ENCODE measurements at regions not wholly inside any gene's neighbourhood (a gene's known extent, or its start where the extent isn't known, plus 50 kb on each side); places are given as distances from the start of the nearest gene placed in this dataset.
A peak's percentile ranks its signal among the peaks of the same experiment; 100 is the strongest.
"Not testable (repeated sequence)": the region's sequence is repeated elsewhere in the genome, so short reads cannot be mapped to it uniquely, and the experiment has no call there.

- DNase-seq: no peak
Observed at GRCh38 chr13:61358599-61358998, 57.0 kb downstream of the PCDH20 start.

GRCh38 chr13:61350341-61350740 lies 65.3 kb downstream of the PCDH20 start:
- DNase-seq: no peak

DNA sequence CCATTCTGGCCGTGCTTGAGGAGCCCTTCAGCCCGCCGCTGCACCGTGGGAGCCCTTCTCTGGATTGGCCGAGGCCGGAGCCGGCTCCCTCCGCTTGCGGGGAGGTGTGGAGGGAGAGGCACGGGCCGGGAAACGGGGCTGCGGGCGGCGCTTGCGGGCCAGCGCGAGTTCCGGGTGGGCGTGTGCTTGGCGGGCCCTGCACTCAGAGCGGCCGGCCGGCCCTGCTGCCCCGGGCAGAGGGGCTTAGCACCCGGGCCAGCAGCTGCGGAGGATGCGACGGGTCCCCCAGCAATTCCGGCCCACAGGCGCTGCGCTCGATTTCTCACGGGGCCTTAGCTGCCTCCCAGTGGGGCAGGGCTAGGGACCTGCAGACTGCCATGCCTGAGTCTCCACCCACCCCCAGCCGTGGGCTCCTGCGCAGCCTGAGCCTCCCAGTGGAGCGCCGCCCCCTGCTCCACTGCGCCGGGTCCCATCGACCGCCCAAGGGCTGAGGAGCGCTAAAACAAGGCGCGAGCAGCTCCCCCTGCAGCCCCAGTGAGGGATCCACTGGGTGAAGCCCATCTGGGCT lies 76.5 kb downstream of the PCDH20 start:
- no peak for DNase-seq

- DNase-seq: no peak
Observed at GRCh38 chr13:61316647-61317046, 99.0 kb downstream of the PCDH20 start.

- no peak for DNase-seq
Observed at GRCh38 chr13:61294467-61295191, 121.0 kb downstream of the PCDH20 start.

GRCh38 chr13:61286148-61286745 lies 129.4 kb downstream of the PCDH20 start:
- DNase-seq: no peak

- DNase-seq: no peak
Observed at GRCh38 chr13:61277586-61278276, 137.9 kb downstream of the PCDH20 start.

- no peak for DNase-seq
Observed at GRCh38 chr13:61277088-61277487, 138.6 kb downstream of the PCDH20 start.

DNA sequence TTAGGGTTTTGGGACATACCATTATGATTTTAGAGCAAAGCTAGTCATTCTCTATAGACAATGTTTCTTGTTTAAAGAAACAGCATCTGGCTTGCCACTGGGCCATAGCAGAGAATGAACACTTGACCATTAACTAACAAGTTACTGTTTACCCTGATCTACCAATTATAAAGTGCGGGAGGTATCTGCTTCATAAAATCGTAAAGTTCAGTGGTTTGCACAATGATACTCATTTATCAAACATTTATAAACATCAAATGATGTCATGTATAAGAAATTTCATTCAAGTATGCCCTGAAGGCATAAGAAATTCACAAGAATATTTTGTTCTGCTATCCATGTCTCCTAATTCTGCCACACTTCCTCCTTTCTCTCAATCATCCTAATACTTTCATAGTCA lies 139.2 kb downstream of the PCDH20 start:
- DNase-seq: no peak

DNA sequence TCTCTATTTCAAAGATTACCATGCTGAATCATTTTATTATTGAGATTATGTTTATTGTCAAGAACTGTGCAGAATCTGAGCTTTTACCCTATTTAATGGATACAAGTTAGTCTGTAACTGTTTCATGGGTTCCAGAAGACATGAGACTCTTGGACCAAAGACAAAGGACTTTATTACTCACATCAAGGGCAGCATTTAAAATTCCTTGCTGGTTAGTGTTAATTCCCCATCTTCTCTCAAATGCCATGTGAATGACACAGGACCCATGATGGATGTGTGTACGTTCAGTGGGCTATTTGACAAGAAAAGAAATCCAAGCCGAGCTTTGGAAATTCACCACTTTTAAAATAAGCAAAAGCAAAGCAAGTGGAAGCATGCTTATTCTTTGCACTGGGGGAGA lies 139.9 kb downstream of the PCDH20 start:
- no peak for DNase-seq

- no peak for DNase-seq
Observed at GRCh38 chr13:61275251-61275650, 140.4 kb downstream of the PCDH20 start.

DNA sequence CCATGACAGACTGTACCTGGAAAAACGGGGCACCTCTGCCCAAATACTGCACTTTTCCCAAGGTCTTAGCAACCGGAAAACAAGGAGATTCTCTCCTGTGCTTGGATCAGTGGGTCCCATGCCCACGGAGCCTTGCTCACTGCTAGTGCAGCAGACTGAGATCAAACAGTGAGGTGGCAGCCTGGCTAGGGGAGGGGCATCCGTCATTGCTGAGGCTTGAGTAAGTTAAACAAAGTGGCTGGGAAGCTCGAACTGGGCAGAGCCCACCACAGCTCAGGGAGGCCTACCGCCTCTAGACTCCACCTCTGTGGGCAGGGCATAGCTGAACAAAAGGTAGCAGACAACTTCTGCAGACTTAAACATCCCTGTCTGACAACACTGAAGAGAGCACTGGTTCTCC lies 148.8 kb downstream of the PCDH20 start:
- not testable (repeated sequence) for DNase-seq

DNA sequence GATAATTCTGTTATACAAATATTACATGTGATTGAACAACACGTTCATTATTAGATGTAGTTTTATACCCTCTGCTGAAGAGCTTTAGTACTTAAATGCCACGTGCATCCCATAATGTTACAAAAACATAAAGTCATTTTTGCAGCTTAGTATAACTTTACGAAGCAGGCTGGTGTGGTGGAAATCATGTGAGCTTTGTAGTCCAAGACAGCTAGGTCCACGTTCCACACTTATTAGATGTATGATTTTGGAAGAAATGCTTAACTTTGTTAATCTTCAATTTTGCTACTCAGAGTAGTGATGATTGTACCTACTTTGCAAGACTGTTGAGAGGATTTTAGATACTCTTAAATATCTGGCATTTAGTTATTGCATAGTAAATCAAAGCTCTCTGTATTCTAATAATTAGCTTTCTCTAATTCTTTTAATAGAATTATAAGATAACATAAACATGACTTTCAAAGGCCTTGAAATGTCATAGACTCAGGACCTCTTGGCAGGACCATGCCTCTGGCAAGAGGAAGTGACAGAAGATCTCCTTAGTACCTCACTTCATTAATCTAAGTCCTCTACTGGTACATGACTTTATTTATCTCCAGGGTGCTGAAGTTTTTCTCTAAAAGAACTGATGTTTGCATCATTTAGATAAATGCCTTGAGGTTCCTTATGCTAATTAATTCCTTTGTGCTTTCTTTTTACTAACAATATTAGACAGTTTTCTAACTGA lies 153.7 kb downstream of the PCDH20 start:
- no peak for DNase-seq

GRCh38 chr13:61258185-61258584 lies 157.5 kb downstream of the PCDH20 start:
- no peak for DNase-seq

GRCh38 chr13:61255040-61255796 lies 160.4 kb downstream of the PCDH20 start:
- DNase-seq: no peak

DNA sequence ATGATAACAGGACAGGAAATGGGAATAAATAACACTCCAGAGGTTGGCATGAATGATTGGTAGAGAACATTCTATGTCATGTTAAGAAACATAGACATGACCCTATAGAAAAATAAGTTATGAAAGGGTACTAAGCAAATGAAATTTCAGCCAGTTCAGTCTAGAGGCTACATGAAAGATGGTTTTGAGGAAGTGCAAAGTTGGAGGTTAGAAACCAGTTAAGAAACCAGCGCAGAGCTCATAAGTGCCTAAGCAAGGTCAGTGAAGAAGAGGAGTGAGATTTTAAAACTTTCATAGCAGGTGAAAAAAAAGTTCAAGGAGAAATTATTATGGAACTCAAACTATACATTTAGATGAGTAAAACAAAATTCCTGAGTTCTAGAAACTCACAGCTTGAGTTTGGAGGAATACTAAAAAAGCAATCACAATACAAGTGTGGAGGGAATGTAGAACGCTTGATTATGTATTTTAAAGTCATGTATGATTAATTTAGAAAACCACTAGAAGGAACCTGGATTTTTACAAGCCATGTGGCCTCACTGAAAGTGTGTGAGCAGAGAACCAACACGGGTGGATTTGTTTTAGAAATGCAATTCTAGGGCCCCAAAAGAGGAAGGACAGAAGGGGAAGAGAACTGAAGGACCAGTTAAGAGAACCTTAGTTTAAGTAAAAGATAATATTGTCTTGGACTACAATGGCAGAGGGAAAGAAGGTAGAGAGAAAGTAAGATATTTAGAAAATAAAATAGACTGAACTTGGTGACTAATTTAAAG lies 162.4 kb downstream of the PCDH20 start:
- no peak for DNase-seq

DNA sequence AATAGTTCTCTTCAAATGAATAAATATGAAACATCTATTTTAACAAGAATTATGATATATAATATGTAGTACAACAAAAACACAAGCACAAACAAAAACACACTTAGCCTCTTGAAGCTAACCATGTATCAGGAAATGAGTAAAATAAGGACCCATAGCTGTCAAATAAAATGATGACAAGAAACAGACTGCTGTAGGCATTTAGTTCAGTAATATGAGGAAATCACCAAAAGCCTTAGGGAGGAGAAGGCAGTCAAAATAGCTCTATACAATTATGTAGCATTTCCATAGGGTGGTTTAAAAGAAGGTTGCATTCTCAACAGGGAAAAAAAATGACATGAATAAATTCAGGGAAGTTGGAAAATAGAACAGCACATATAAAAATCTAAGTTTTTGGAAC lies 163.4 kb downstream of the PCDH20 start:
- no peak for DNase-seq

DNA sequence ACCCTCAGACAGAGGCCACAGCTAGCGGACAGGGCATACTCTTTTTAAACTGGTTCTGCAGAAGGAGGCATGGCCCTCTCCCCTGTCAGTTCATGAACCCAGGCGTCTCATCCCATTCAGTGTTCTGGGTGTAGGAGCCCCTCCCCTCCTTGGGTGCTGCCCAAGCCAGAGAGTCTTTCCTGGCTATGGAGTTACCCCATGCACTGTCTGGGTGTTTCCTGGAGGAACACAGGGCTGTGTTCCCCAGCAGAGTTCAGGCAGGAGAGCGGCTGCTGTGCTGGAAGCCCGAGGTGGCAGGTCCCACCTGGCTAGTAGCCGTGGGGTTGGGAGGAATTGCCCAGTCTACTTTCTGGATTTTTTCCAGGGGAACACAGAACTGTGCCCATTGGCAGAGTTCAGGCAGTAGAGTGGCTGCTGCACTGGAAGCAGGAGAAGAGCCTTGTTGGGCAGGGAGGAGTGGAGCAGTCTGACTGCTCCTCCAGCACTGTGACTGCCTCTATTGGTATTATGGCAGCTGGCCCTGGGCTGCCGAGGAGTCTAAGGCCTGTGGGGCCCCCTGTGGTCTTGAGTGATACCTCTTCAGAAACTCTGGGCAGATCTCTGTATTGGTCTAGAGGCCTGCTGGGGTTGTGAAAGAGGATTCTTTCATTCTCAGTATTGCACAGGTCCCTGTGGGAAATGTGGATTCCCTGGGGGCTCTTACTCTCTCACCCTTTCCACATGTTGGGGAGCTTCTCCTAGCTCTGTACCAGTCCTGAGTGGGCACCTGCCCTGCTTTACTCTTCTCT lies 168.3 kb downstream of the PCDH20 start:
- DNase-seq: peak; percentile 53

DNA sequence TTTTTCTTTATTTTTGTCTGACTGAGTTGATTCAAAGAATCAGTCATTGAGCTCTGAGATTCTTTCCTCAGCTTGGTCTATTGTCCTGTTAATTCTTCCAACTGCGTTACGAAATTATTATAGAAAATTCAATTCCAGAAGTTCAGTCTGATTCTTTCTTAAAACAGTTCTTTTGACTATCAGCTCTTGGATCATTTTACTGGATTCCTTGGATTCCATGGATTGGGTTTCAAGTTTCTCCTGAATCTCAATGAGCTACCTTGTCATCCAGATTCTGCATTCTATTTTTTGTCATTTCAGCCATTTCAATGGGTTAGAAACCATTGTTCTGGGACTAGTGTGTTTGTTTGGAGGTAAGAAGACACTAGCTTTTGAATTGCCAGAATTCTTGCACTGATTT lies 169.3 kb downstream of the PCDH20 start:
- no peak for DNase-seq

- DNase-seq: no peak
Observed at GRCh38 chr13:61215601-61216000, 200.0 kb downstream of the PCDH20 start.

- DNase-seq: no peak
Observed at GRCh38 chr13:61215116-61215515, 200.5 kb downstream of the PCDH20 start.

Data from activated effector memory CD4-positive, alpha-beta T cell treated with anti-CD3 and anti-CD28 coated beads, Interleukin-2, amount 50 U/mL, for 16 hours (primary cell).